NB4 (cell line): ENCODE measurements at regions not wholly inside any gene's neighbourhood (a gene's known extent, or its start where the extent isn't known, plus 50 kb on each side); places are given as distances from the start of the nearest gene placed in this dataset.
"Not testable (repeated sequence)": the region's sequence is repeated elsewhere in the genome, so short reads cannot be mapped to it uniquely, and the experiment has no call there.

Experiments used
- CTCF ChIP-seq: IDR thresholded peaks from one replicate; pipeline ENCODE4 v1.5.1; 2012; ENCODE audit warnings: low read depth, low read length
- MAX ChIP-seq: IDR thresholded peaks from 2 replicates; pipeline ENCODE4 v1.6.1; 2011; ENCODE audit warnings: low read depth, low read length
- MYC ChIP-seq: IDR thresholded peaks from 2 replicates; pipeline ENCODE4 v1.6.1; 2011; ENCODE audit warnings: low read depth, low read length
- POLR2A ChIP-seq: IDR thresholded peaks from 2 replicates; pipeline ENCODE4 v1.6.1; 2011; ENCODE audit warnings: mild to moderate bottlenecking; ENCODE audit not compliant: insufficient read length; ENCODE audit errors: extremely low read depth

GRCh38 chr1:181325765-181326164 lies 157.6 kb upstream of the CACNA1E start:
- not testable (repeated sequence) for TF ChIP-seq CTCF, POLR2A, MYC, MAX
